Karpas-422 (cell line): ENCODE measurements at regions not wholly inside any gene's neighbourhood (a gene's known extent, or its start where the extent isn't known, plus 50 kb on each side); places are given as distances from the start of the nearest gene placed in this dataset.

ENCODE experiments used
- DNase-seq: peaks from one replicate; pipeline ENCODE4 v3.0.0-alpha.2; 2015
- H2AFZ ChIP-seq: fragments of 200-600 bp; sonication (generic); 2 replicates; pipeline ENCODE4 v1.6.1; 2014; ENCODE audit warnings: antibody characterized with exemption, low read length, mixed read lengths
- H3K27ac ChIP-seq: fragments of 200-600 bp; sonication (generic); 2 replicates; pipeline ENCODE4 v1.5.1; 2014; ENCODE audit warnings: mild to moderate bottlenecking, low read length, moderate library complexity
- H3K27me3 ChIP-seq: fragments of 200-600 bp; sonication (generic); 2 replicates; pipeline ENCODE4 v1.6.1; 2014; ENCODE audit warnings: low read length, mixed read lengths
- H3K36me3 ChIP-seq: fragments of 200-600 bp; sonication (generic); 2 replicates; pipeline ENCODE4 v1.6.1; 2014; ENCODE audit warnings: low read length, mixed read lengths; ENCODE audit not compliant: insufficient read depth
- H3K4me1 ChIP-seq: fragments of 200-600 bp; sonication (generic); 2 replicates; pipeline ENCODE4 v1.6.1; 2014; ENCODE audit warnings: mild to moderate bottlenecking, low read length, mixed read lengths
- H3K4me2 ChIP-seq: fragments of 200-600 bp; sonication (generic); 2 replicates; pipeline ENCODE4 v1.6.1; 2014; ENCODE audit warnings: low read length, low read depth, mild to moderate bottlenecking; ENCODE audit not compliant: poor library complexity, severe bottlenecking
- H3K4me3 ChIP-seq: fragments of 200-600 bp; sonication (generic); 2 replicates; pipeline ENCODE4 v1.5.1; 2014; ENCODE audit warnings: mild to moderate bottlenecking, antibody characterized with exemption, low read length, mixed read lengths
- H3K79me2 ChIP-seq: fragments of 200-600 bp; sonication (generic); 2 replicates; pipeline ENCODE4 v1.6.1; 2014; ENCODE audit warnings: mild to moderate bottlenecking, low read length, mixed read lengths
- H3K9ac ChIP-seq: fragments of 200-600 bp; sonication (generic); 2 replicates; pipeline ENCODE4 v1.6.0; 2014; ENCODE audit warnings: low read length
- H3K9me2 ChIP-seq: fragments of 200-600 bp; sonication (generic), shearing (Covaris generic); replicated peaks from 2 replicates; pipeline ENCODE4 v1.6.0; 2014; ENCODE audit warnings: mild to moderate bottlenecking, low read length, moderate library complexity; ENCODE audit not compliant: insufficient read depth
- H3K9me3 ChIP-seq: fragments of 300-700, 200-600 bp; sonication (generic); 2 replicates; pipeline ENCODE4 v1.6.1; 2014; ENCODE audit warnings: low read length, mixed read lengths
- H4K20me1 ChIP-seq: fragments of 200-600 bp; sonication (generic); 2 replicates; pipeline ENCODE4 v1.6.1; 2014; ENCODE audit warnings: mild to moderate bottlenecking, antibody characterized with exemption, low read length, low read depth; ENCODE audit not compliant: insufficient read depth

- Histone ChIP-seq H3K27me3 (no peaks in the 10 kb centered on the region), H4K20me1 (no peaks in the 10 kb centered on the region), H3K4me3 (no peak overlapping the region), H2AFZ (no peak overlapping the region), H3K4me2 (no peak overlapping the region), H3K27ac (no peak overlapping the region), H3K9me2 (no peaks in the 10 kb centered on the region), H3K79me2 (no peaks in the 10 kb centered on the region), H3K9ac (no peak overlapping the region), H3K4me1 (peaks cover 7% of the 10 kb centered on the region), H3K9me3 (no peaks in the 10 kb centered on the region), H3K36me3 (no peaks in the 10 kb centered on the region)
- DNase-seq: no peak
These were observed 863.7 kb upstream of the ALCAM start for GRCh38 chr3:104503022-104503421.

GRCh38 chr3:104510131-104510849, 856.4 kb upstream of the ALCAM start:
- Histone ChIP-seq H3K27me3 (no peaks in the 10 kb centered on the region), H3K9me3 (no peaks in the 10 kb centered on the region), H3K36me3 (no peaks in the 10 kb centered on the region), H2AFZ (peak overlapping the region; percentile 61), H3K27ac (peak overlapping the region; percentile 70), H3K4me3 (peak overlapping the region; percentile 28), H3K4me1 (peaks cover 33% of the 10 kb centered on the region), H3K79me2 (no peaks in the 10 kb centered on the region), H3K4me2 (peak overlapping the region; percentile 53), H4K20me1 (no peaks in the 10 kb centered on the region), H3K9ac (peak overlapping the region; percentile 26), H3K9me2 (no peaks in the 10 kb centered on the region)
- peak; percentile 71 for DNase-seq

GRCh38 chr3:104514371-104514770, 852.3 kb upstream of the ALCAM start:
- H3K9ac ChIP-seq: no peak overlapping the region
- peaks cover 10% of the 10 kb centered on the region; the same call in 1 of the 2 replicates for H3K36me3 ChIP-seq
- H3K9me2 ChIP-seq: no peaks in the 10 kb centered on the region
- H3K4me3 ChIP-seq: no peak overlapping the region
- DNase-seq: peak; percentile 60
- no peaks in the 10 kb centered on the region for H4K20me1 ChIP-seq
- H3K9me3 ChIP-seq: no peaks in the 10 kb centered on the region
- no peaks in the 10 kb centered on the region for H3K27me3 ChIP-seq
- H3K79me2 ChIP-seq: no peaks in the 10 kb centered on the region
- no peak overlapping the region for H3K4me2 ChIP-seq
- H3K4me1 ChIP-seq: peaks cover 61% of the 10 kb centered on the region
- H3K27ac ChIP-seq: 0 out of 2 replicates have a peak overlapping the region, but pooled peaks have one; percentile 5
- no peak overlapping the region for H2AFZ ChIP-seq

GRCh38 chr3:104514776-104515175, 851.9 kb upstream of the ALCAM start:
- Histone ChIP-seq H3K4me1 (peaks cover 62% of the 10 kb centered on the region), H3K36me3 (peaks cover 10% of the 10 kb centered on the region; the same call in 1 of the 2 replicates), H3K9me3 (no peaks in the 10 kb centered on the region), H2AFZ (no peak overlapping the region), H3K4me3 (no peak overlapping the region), H3K9ac (no peak overlapping the region), H3K27ac (0 out of 2 replicates have a peak overlapping the region, but pooled peaks have one; percentile 5), H4K20me1 (no peaks in the 10 kb centered on the region), H3K27me3 (no peaks in the 10 kb centered on the region), H3K9me2 (no peaks in the 10 kb centered on the region), H3K79me2 (no peaks in the 10 kb centered on the region), H3K4me2 (no peak overlapping the region)
- DNase-seq: no peak

GRCh38 chr3:104519068-104519467, 847.6 kb upstream of the ALCAM start:
- DNase-seq: no peak
- Histone ChIP-seq H3K4me3 (0 out of 2 replicates have a peak overlapping the region, but pooled peaks have one; percentile 22), H3K36me3 (peaks cover 10% of the 10 kb centered on the region; the same call in 1 of the 2 replicates), H2AFZ (peak overlapping the region; percentile 93), H3K9ac (peak overlapping the region; percentile 40), H4K20me1 (no peaks in the 10 kb centered on the region), H3K79me2 (no peaks in the 10 kb centered on the region), H3K27me3 (no peaks in the 10 kb centered on the region), H3K9me3 (no peaks in the 10 kb centered on the region), H3K9me2 (no peaks in the 10 kb centered on the region), H3K4me2 (peak overlapping the region; percentile 53), H3K4me1 (peaks cover 83% of the 10 kb centered on the region), H3K27ac (peak overlapping the region; percentile 90)

- peak overlapping the region; percentile 53 for H3K4me2 ChIP-seq
- H3K79me2 ChIP-seq: no peaks in the 10 kb centered on the region
- H3K9ac ChIP-seq: peak overlapping the region; percentile 40
- H4K20me1 ChIP-seq: no peaks in the 10 kb centered on the region
- peaks cover 10% of the 10 kb centered on the region; the same call in 1 of the 2 replicates for H3K36me3 ChIP-seq
- no peaks in the 10 kb centered on the region for H3K9me2 ChIP-seq
- H3K4me3 ChIP-seq: peak overlapping the region; percentile 22; the same call in 1 of the 2 replicates
- H3K9me3 ChIP-seq: no peaks in the 10 kb centered on the region
- no peak for DNase-seq
- no peaks in the 10 kb centered on the region for H3K27me3 ChIP-seq
- H2AFZ ChIP-seq: peak overlapping the region; percentile 93
- H3K27ac ChIP-seq: peak overlapping the region; percentile 90
- peaks cover 80% of the 10 kb centered on the region for H3K4me1 ChIP-seq
These were observed 847.1 kb upstream of the ALCAM start for GRCh38 chr3:104519468-104520227.

GRCh38 chr3:104520228-104520655, 846.5 kb upstream of the ALCAM start:
- H3K27me3 ChIP-seq: no peaks in the 10 kb centered on the region
- H3K4me1 ChIP-seq: peaks cover 80% of the 10 kb centered on the region
- H3K36me3 ChIP-seq: peaks cover 10% of the 10 kb centered on the region; the same call in 1 of the 2 replicates
- no peaks in the 10 kb centered on the region for H4K20me1 ChIP-seq
- no peaks in the 10 kb centered on the region for H3K9me2 ChIP-seq
- DNase-seq: no peak
- H2AFZ ChIP-seq: peak overlapping the region; percentile 93; the same call in 1 of the 2 replicates
- H3K9ac ChIP-seq: 0 out of 2 replicates have a peak overlapping the region, but pooled peaks have one; percentile 40
- peak overlapping the region; percentile 90 for H3K27ac ChIP-seq
- no peaks in the 10 kb centered on the region for H3K79me2 ChIP-seq
- peak overlapping the region; percentile 53 for H3K4me2 ChIP-seq
- H3K9me3 ChIP-seq: no peaks in the 10 kb centered on the region
- H3K4me3 ChIP-seq: 0 out of 2 replicates have a peak overlapping the region, but pooled peaks have one; percentile 22
